Superior temporal gyrus (tissue), 1 donor: ENCODE measurements at regions not wholly inside any gene's neighbourhood (a gene's known extent, or its start where the extent isn't known, plus 50 kb on each side); places are given as distances from the start of the nearest gene placed in this dataset.
"Not testable (repeated sequence)": the region's sequence is repeated elsewhere in the genome, so short reads cannot be mapped to it uniquely, and the experiment has no call there.

Experiments
- DNase-seq: peaks from one replicate; pipeline ENCODE4 v3.0.0-alpha.2; 2016; ENCODE audit errors: extremely low spot score

DNA sequence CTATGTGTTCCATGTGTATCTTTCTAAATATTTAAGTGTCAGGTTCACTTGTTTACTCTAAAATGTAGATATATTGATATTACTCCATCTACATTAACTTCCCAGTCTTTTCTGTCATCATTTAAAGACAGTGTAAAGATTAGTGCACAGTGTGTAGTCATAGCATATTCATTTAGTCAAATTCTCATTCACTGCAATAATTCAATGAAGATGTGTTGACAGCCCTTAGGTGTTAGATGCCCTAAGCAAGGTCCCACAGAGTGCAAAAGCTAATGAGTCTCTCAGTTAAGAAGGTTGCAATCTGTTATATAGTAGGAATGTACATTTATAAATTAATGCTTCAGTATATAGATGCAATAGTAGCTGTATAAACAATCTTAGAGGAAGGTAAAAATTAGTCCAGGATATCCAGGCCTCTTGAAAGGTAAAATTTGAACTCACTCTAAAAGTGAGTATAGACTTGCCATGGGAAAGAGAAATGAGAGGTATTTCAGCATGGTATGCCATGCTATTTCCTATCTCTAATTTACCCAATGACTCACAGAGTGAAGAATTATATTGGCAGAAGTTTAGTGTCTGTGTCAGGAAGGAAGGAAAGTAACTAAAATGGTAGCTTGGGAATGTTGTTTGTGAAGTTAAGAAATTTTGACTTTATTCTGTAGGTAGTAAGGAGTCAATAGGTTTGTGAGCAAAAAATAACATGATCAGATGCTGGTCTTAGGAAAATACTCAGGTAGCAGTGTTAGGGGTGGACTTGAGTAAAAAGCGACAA is 969.9 kb upstream of the CITED2 start:
- DNase-seq = no peak

DNA sequence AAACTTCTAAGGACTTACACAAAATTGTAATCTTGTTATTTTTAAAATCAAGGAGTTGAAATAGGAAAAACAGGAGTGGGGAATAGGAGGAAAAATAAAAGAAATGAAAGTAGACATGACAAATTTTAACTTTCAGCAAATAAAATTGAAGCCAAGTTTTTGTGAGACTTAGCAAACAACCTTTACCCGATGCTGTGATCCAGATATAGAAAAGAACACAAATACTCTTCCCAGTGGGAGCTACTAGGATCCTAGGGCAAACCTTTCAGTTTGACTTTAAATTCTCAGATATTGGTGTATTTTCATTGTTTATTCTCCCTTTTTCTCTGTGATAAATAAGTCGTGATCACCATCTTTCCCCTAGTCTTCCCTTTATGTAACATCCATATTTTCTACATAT is 968.7 kb upstream of the CITED2 start:
- DNase-seq = no peak

DNA sequence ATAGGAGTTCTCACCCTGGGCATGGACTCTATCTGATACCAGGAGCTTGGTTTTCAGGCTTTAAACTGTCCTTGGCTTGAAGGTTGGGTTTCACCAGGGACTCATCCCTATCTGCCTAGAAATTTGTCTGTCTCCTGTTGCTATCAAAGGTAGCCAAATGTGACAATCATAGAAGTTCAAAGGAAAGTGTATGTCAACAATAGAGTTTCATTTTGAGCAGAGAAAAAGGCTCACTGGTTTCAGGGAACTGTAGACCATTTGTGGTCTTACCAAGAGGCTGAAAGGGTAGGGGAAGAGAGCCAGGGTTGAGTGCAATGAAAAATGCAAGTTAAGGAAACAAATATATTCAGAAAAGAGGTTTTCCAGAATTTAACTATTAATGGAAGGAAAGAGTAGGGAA is 966.8 kb upstream of the CITED2 start:
- no peak for DNase-seq

DNA sequence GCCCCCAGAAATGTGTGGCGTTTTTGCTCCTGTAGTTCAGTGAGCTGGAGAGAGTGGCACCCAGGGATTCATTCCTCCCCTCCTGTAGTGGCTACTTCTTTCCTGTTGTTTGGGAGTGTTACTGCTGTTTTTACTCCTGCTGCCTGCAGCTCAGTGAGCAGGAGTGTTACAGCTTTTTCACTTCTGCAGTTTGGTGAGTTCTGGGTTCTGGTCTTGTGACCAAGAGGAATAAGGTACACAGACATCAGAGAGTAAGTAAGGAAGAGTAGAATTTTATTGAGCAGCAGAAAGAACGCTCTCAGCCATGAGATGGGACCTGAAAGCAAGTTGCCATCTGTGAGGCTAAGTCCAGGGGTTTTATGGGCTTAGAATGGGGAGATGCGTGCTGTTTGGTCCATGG is 966.3 kb upstream of the CITED2 start:
- DNase-seq = no peak

DNA sequence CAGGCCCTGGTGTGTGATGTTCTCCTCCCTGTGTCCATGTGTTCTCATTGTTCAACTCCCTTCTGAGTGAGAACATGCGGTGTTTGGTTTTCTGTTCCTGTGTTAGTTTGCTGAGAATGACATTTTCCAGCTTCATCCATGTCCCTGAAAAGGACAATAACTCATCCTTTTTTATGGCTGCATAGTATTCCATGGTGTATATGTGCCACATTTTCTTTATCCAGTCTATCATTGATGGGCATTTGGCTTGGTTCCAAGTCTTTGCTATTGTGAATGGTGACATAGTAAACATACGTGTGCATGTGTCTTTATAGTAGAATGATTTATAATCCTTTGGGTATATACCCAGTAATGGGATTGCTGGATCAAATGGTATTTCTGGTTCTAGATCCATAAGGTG is 964.6 kb upstream of the CITED2 start:
- DNase-seq = not testable (repeated sequence)

DNA sequence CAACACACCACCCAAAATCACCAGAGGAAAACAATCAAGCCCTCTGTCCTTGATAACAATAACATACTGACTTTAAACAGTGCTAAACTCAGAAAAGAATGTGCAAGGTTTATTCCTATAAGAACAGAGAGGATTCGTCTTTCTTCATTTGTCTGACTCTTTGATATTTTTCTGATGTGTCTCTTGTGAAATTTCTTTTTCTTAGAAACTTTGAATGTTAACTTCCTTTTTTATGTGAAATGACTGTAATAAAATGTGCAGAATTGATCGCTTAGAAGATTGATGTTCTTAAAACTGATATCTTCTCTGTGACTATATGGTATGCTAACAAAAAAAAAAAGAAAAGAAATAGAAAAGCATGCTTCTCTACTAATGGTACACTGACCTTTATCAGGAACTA is 947.4 kb upstream of the CITED2 start:
- DNase-seq = peak; percentile 16

DNA sequence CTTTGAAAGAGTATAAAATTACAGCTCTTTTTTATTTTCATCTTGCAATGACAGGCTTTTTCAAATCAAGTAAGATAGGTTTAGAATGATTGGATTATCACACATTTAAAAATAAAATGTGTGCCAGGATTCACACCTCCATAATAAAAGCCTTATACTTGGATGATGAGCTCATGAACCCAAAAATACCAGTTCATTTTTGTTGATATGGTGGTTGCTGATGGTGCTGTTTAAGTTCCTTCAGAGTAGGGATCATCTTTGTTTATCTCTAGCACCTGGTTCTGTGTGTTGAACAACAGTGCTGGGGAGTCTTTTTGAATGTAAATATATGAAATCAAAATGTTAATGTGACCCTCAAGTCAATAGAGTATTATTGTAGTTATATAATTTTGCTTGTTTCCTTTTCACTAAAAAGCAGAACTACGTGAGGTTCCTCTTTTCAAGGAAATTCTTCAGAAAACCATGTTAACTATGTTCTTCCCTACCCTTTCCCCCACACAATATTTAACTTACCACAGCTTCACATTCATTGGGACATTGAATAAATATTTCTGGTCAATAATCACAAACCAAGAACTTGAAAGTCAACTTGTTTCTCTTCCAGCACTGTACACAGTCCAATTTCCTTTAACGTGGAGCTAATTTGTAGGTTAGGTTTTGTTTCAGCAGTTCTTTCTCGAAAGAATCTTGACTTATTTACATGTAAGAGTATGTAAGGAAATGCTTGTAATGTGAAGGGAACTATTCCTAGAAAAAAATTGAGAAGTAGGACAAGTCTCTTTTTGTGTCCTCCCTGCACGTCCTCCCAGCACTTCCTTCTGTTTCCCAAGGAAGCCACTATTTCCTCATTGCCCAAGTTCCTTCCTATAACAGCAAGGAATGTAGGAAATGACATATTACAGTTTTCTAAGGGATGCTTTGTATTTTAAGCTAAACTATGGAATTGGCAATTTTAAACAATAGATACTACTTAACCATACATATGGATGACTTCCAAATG is 945.9 kb upstream of the CITED2 start:
- DNase-seq = peak; percentile 20

DNA sequence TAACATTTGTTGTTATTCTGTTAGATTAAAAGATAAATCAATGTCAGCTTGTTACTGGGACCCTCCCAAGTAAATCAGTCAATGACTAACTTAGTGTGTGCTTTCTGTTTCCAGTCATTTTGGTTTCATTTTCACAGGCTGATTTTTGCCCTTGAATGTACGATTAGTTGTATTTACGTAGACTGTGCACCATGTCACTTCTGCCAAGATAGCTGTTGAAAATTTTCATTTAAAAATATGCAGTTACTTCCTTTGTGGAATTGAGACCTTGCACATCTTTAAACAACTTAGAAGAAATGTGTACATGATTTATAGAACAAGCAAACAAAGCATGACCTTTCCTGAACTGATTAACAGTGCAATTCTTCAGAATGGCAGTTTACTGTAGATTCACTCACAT is 944.8 kb upstream of the CITED2 start:
- DNase-seq = no peak

DNA sequence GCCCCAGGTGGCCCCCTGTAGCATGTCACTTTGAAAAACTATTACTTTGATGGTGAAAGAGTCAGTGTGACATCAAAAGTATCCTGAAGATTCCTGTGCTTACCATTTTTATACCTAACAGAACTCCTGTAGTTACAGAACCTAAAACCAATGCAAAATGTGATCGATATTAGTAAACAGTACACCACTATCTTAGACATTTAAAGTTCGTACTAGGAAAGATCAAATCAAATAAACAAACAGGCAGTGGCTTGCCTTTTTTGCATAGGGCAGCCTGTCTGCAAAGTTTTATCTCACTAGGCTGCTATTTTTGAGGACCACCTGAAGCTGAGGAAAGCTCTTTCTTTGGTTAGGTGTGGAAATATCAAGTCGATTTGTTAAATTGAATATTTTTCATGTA is 944.0 kb upstream of the CITED2 start:
- no peak for DNase-seq

DNA sequence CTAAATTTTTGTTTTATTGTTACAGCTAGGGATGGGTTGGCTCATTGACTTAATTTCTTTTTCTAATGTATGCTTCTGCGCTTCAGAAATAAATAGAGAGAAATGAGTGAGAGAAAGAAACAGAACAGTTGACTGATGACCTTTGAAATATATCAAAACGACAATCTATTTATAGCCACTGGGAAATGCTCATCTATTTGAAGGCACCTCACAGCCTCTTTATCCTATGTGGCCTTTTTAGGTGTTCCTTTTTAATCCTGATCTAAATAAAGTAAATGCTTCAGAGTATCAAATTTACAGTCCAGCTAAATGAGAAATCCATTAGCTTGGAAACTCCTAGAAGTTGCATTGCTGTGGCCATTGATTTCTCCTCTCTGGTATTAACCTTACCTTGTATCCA is 943.5 kb upstream of the CITED2 start:
- no peak for DNase-seq

DNA sequence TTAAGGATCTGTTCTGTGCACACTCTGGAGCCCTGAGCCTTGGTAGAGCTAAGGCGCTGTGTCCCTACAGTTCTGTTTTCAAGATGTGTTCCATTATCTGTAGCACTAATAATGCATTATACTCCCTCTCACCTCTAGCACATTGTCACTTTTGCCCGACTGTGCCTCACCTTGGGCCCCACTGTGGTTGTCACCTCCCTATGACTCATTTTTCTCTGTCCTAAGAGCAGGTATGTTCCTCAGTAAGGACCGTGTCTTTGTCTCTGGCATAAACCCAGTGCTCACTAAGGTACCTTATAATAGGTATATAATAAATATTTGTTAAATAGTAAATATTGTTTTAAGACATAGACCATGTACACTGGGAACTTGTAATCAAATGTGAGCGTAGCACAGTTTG is 942.5 kb upstream of the CITED2 start:
- no peak for DNase-seq

DNA sequence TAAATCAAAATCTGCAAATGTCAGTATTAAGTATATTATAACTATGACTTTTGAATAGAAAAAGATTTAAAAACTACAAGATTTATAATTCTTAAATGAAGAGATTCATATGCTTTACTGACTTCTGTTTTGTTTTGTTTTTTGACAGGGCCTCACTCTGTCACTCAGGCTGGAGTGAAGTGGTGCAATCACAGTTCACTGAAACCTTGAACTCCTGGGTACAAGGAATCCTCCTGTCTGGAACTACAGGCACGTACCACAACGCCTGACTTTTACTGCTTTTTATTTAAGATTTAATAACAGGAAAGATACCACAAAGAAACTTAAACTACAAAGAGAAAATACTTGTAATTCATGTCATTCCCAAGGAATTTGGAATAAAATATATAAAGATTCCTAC is 940.2 kb upstream of the CITED2 start:
- no peak for DNase-seq

DNA sequence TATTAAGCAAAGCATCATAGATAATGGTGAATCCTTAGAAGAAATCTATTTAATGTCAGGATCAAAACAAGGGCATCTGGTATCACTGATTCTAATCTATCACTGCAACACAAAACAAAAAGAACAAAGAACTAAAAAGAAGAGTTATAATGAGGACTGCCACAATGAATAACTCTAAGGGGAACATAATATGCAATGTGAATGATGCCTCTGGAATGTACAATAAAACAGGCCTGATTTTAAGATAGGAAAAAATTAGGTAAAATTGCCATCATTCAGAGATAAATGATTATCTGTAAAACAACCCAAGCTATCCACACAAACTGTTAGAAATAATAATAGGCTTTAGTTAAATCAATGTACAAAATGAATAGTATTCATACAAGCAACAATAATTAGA is 936.7 kb upstream of the CITED2 start:
- DNase-seq = no peak

DNA sequence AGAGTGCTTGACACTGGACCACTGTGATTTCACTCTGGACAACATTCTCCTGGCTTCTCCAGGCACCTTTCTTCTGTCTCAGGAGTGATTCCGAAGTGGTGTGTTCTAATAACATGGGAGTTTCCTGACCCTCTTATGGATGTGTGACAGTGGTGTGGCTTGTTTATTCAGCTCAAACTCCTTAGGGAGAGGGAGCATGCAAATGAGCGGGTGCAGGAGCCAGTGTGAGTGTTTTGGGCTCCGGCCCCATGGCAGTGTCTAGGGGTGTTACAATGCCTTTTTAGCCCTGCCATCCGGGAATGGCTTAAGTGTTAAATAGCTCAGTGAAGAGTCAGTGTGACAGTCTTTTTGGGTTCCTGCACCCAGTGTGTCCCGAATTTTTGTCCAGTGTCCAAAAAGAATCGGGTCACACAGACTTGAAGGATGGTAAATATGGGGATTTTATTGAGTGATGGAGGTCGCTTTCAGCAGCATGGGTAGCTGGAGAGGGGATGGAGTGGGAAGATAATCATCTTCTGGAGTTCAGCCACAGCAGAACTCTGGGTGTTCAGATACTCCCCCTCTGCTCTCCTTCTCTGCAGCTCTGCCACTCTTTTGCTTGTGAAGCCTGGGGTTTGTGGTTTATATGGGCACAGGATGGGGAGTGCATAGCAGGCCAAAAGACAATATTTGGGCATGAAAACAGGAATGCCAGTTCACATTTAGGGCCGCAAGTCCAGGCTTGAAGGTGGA is 928.9 kb upstream of the CITED2 start:
- no peak for DNase-seq

DNA sequence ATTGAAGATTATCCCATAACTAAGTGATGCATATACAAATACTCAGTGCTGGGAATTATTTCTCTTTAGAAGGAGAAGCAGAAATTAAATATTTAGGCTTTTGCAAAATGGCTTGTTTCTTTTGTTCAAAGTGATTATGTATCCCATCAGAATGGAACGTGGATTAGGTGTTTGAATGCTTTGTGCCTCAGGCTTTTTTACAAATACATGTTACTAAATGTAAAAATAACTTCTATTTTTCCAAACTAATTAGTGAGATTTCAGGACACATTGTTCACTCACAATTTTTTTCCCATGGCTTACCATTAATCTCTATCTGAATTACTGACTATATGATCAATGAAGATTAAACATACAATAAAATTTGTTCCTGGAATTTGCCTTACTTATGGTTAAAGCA is 925.9 kb upstream of the CITED2 start:
- no peak for DNase-seq

DNA sequence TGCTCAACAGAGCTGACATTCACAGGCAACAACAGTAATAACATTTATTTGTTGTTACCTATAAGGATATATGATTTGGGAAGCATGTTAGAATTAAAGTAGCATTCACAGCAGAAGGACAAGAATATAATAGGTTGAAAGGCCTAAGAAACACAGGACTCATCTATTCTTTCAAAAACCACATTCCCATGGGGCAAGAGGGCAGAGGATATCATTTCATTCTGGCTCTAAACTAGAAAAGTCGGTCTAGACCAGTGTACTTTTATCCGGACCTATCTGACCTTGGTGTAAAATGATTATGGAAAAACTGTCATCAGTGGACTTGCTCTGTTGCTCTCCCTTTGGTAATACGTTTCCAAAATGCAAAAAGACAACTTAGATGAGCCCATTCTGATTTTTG is 914.7 kb upstream of the CITED2 start:
- no peak for DNase-seq

DNA sequence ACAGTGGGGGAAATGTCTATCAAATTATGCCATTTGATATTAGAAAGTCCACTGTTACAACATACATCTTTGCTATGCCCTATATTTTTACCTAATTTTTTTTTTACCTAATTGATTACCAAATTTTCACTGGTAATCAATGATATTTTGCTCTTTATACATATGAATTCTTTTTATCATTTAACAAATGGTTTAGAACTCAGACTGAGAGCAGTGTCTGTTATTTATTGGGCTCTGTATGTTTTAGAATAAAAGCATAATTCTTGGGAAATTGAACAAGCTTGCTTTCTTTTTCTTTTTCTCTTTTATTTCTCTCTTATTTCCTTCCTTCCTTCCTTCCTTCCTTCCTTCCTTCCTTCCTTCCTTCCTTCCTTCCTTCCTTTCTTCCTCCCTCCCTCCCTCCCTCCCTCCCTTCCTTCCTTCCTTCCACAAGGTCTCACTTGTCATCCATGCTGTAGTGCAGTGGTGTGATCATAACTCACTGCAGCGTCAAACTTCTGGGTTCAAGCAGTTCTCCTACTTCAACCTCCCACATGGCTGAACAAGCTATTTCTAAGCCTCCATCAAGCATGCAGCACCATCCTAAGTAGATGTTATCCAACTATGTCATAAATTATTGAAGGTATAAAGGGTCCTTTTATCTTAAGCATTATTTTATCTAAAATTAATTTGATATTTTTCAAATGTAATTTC is 911.7 kb upstream of the CITED2 start:
- DNase-seq = no peak

DNA sequence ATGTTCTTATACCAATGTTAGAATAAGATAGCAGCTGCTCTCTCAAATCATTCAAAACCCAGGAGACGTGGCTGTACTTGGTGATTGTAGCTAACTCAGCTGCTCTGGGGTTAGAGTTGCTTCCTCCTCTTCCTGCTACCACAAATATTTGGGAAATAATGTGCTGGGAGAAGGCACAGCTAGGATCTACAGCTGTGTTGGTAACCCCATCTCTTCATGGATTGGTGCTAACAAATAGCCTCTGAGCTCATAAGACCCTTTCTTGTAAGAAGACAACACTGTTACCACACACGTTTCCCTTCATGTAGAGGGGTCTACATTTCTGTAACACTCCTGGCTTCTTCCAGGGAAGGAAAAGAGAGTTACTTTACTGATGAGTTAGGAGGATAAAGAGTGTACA is 911.0 kb upstream of the CITED2 start:
- no peak for DNase-seq

DNA sequence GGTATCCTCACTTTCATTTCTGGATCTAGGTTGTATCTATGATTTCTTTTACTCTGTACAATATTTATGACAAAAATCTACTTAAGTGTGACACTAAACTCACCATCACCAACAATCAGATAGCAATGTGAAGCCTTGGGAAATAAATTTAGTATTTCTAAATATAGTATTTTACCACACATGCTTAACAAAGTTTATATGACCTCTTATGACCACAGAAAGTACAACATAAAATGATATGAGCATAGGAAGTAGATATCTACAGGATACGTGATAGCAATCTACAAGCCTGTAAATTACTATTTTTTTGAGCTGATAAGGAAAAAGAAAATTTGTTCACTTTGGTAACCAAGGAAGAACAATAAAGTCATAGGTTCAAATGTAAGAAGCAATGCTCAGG is 910.4 kb upstream of the CITED2 start:
- DNase-seq = no peak

DNA sequence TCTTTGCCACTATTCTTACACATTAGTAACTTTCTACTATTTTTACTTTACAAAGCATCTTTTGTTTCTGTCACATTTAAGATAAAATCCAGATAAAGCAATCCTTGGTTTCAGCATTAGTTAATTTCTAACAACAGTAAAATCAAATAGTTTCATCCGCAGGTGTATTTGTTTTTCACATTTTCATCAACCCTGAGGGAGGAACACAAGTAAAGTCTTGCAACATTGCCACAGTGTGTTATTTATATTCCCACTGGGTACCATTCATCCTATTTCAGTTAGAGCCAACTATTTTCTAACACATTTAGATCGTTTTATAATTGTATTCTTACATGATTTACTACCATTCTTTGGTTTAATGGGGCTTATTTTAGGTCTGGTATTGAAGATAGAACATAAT is 908.7 kb upstream of the CITED2 start:
- DNase-seq = no peak

DNA sequence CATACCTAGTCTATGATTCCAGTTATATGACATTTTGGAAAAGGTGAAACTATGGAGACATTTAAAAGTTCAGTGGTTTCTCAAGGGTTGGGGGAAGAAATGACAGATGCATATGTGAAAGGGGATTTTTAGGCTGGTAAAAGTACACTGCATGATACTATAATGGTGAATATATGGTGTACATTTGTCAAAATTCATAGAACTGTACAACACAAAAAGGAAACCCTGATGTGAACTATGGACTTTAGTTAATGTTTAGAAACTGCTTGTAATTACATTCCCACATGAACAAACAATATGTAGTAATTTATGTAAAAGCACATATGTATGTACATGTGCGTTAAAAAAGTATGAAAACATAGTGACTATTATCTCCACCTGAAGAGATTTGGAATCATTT is 907.3 kb upstream of the CITED2 start:
- DNase-seq = no peak

DNA sequence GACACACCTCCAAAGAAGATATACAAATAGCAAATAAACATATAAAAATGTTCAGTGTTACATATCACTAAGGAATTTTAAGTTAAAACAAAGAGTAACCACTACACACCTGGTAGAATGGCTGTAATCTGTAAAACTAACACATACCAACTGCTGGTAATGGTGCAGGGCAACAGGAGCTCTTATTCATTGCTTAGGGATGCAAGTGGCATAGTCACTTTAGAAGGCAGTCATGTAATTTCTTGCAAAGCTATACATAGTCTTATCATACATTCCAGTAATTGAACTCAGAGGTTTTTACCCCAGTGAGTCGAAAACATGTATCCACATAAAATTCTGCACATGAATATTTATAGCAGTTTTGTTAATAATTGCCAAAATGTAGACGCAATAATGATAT is 906.8 kb upstream of the CITED2 start:
- no peak for DNase-seq
